Right lobe of liver (tissue), 6 donors: ENCODE measurements at regions not wholly inside any gene's neighbourhood (a gene's known extent, or its start where the extent isn't known, plus 50 kb on each side); places are given as distances from the start of the nearest gene placed in this dataset.

ENCODE experiments used
- ATAC-seq, 4 donors: fragments of 200-7000 bp; cut with Tn5 transposase; one replicate each; pipeline ENCODE4 v1.9.1; 2020; ENCODE audit warnings: mild to moderate bottlenecking in 4 of 4, moderate library complexity in 4 of 4
- DNase-seq, 3 donors: peaks; one replicate each; pipeline ENCODE4 v3.0.0-alpha.2; 2020
- H3K27ac ChIP-seq, 3 donors: fragments of 200-600 bp; one replicate each; pipeline ENCODE4 v1.8.0; 2022
- H3K27me3 ChIP-seq, 2 donors: fragments of 200-600 bp; one replicate each; pipeline ENCODE4 v1.8.0; 2022
- H3K36me3 ChIP-seq, 4 donors: fragments of 200-600 bp; sonication (generic) in 1 of 4; one replicate each; pipeline versions ENCODE4 v1.5.1 to v1.8.0; 2017 to 2022; ENCODE audit warnings: control low read depth in 1 of 4
- H3K4me1 ChIP-seq, 4 donors: fragments of 200-600 bp; sonication (generic) in 1 of 4; one replicate each; pipeline versions ENCODE4 v1.5.1 to v1.8.0; 2017 to 2022; ENCODE audit warnings: control low read depth in 1 of 4
- H3K4me3 ChIP-seq, 3 donors: fragments of 200-600 bp; one replicate each; pipeline ENCODE4 v1.8.0; 2022
- H3K9me3 ChIP-seq, 4 donors: fragments of 200-600 bp; sonication (generic) in 1 of 4; one replicate each; pipeline versions ENCODE4 v1.5.1 to v1.8.0; 2017 to 2022; ENCODE audit warnings: control low read depth in 1 of 4
- POLR2A ChIP-seq: fragments of 450-650 bp; IDR thresholded peaks from one replicate; pipeline ENCODE4 v1.6.1; 2017; ENCODE audit warnings: antibody characterized with exemption, mild to moderate bottlenecking
- WGBS: methylation state at CpG from one replicate; pipeline ENCODE4 v1.1.6; 2018; ENCODE audit warnings: low coverage, low lambda C conversion rate; ENCODE audit not compliant: insufficient coverage; ENCODE audit errors: missing lambda C conversion rate; 5-methylcytosine and 5-hydroxymethylcytosine counted together
- intact Hi-C, 2 donors: fragments of 100-400 bp; cut with DNase I; formaldehyde crosslinking; loops; one replicate each; pipeline versions ENCODE4 v1.11.2 to v1.14.1; 2022
- TF ChIP-seq, protein P1 (sequence below), 4 donors: fragments of 200-600 bp in 3 of 4; fragments of 450-650 bp in 1 of 4; IDR thresholded peaks; one replicate each; pipeline versions ENCODE4 v1.5.1 to v1.8.0; 2016 to 2022; ENCODE audit warnings: antibody characterized with exemption in 4 of 4, mild to moderate bottlenecking in 2 of 4
- donor health status: DM: no; HTN: yes; CAD: no.
- donor health status: DM: no; HTN: no; CAD: no.
- donor health status: DM: no; HTN: no; CAD: no.
- donor health status: DM: no; HTN: yes; CAD: no.
- donor health status: DM: no; HTN: yes; CAD: no.

DNA sequence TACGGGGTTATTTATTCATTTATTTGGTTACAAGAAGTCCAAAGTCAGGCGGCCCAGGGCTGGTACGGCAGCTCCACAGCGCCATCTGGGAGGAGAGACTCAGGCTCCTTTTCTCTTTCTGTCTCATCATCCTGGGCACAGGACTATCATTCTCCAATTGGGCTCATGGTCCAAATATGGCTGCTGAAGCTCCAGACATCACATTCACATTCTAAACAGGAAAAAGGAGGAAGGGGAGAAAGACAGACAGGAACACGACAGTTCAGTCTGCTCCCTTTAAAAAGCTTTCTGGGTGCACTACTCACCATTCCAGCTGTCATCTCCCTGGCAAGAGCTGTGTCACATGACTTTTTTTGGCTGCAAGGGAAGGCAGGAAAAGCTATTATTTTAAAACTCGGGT is 74.4 kb upstream of the PDZD8 start:
- TF ChIP-seq, protein P1, sequence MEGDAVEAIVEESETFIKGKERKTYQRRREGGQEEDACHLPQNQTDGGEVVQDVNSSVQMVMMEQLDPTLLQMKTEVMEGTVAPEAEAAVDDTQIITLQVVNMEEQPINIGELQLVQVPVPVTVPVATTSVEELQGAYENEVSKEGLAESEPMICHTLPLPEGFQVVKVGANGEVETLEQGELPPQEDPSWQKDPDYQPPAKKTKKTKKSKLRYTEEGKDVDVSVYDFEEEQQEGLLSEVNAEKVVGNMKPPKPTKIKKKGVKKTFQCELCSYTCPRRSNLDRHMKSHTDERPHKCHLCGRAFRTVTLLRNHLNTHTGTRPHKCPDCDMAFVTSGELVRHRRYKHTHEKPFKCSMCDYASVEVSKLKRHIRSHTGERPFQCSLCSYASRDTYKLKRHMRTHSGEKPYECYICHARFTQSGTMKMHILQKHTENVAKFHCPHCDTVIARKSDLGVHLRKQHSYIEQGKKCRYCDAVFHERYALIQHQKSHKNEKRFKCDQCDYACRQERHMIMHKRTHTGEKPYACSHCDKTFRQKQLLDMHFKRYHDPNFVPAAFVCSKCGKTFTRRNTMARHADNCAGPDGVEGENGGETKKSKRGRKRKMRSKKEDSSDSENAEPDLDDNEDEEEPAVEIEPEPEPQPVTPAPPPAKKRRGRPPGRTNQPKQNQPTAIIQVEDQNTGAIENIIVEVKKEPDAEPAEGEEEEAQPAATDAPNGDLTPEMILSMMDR (IDR thresholded peaks at IDR 0.05): peak in 2 of 4 donors; percentile 18 to 19
- no peak for TF ChIP-seq POLR2A
- no peak overlapping the region for H3K27ac ChIP-seq
- no peaks in the 10 kb centered on the region for H3K27me3 ChIP-seq
- DNase-seq (no peak), ATAC-seq (peak in 2 of 4 donors; percentile 36 to 55)
- intact Hi-C loops: loop anchor here in 1 of 2 donors (10.0 kb wide), 1 partner anchor 235 kb away; no protein-coding TSS in a partner anchor
- 51% methylated on average over 5 of the region's 6 CpGs for WGBS
- no peaks in the 10 kb centered on the region for H3K36me3 ChIP-seq
- H3K9me3 ChIP-seq: no peaks in the 10 kb centered on the region
- H3K4me3 ChIP-seq: no peak overlapping the region
- no peaks in the 10 kb centered on the region for H3K4me1 ChIP-seq

DNA sequence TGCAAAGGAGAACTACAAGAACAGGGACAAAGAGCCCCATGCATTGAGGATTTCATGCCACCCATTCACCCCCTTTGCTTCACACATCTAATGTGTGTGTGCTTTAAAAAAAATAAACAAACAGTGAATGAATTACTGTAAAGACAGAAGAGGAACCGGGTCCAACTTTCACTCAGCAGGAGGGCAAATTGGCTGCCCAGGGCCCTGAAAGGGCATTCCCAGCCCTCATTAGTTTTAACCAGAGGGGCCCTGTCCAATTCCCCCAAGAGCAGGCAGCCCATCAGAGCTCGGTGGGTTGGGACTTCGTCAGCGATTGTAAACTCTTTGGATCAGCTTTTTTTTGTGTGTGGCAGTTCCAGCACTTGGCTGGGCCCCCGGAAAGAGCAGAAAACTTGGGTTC is 73.6 kb upstream of the PDZD8 start:
- ATAC-seq (no peak), DNase-seq (no peak)
- Histone ChIP-seq H3K27me3 (no peaks in the 10 kb centered on the region), H3K4me1 (no peaks in the 10 kb centered on the region), H3K4me3 (no peak overlapping the region), H3K36me3 (no peaks in the 10 kb centered on the region), H3K9me3 (no peaks in the 10 kb centered on the region), H3K27ac (no peak overlapping the region)
- intact Hi-C loops: loop anchor here in 1 of 2 donors (10.0 kb wide), 1 partner anchor 234 kb away; no protein-coding TSS in a partner anchor
- WGBS: 33% methylated on average over 2 of the region's 5 CpGs
- TF ChIP-seq, protein P1 (IDR thresholded peaks at IDR 0.05): no peak
- no peak for TF ChIP-seq POLR2A

DNA sequence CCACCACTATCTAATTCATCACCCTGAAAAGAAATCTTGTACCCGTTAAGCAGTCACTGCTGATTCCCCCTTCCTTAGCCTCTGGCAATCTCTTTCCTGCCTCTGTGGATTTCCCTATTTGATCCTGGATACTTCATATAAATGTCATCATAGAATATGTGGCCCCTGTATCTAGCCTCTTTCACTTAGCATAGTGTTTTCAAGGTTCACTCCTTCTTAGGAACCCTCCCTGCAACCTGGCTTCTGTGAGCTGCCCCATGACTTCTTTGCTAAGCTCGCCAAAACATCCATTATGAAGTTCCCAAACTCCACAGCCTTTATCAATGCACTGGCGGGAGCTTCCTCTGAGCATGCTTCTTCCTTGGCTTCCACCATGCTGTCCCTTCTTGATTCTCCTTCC is 70.8 kb upstream of the PDZD8 start:
- Histone ChIP-seq H3K36me3 (no peaks in the 10 kb centered on the region), H3K4me1 (no peaks in the 10 kb centered on the region), H3K4me3 (no peak overlapping the region), H3K27me3 (no peaks in the 10 kb centered on the region), H3K27ac (no peak overlapping the region), H3K9me3 (no peaks in the 10 kb centered on the region)
- TF ChIP-seq POLR2A: no peak
- intact Hi-C loops: loop anchor here in 1 of 2 donors (10.0 kb wide), 1 partner anchor 231 kb away; no protein-coding TSS in a partner anchor
- WGBS: 82% methylated on average over 3 of the region's 3 CpGs
- no peak for DNase-seq
- no peak for ATAC-seq

DNA sequence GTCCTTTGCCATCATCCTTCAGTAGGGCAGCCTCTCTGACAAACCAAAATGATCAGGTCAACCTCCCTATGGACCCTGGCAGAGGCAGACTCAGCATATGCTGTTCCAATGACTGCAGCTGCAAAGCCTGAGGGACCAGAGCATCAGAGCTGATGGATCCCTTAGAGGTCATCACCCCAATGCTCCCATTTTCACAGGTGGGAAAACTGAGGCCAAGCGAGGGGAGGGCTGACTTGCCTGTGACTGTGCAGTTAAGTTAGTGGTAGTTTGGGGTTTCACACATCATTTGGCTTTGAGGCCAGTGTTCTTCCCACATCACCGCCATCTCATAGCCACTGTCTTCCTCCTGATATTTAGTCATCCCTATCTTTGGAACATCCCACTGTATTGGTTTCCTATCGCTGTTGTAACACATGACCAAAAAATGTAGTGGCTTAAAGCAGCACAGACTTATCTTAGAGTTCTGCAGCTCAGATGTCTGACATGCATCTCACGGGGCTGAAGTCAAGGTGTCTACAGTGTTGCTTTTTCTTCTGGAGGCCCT is 69.3 kb upstream of the PDZD8 start:
- Histone ChIP-seq H3K4me1 (no peaks in the 10 kb centered on the region), H3K4me3 (no peak overlapping the region), H3K27me3 (no peaks in the 10 kb centered on the region), H3K36me3 (no peaks in the 10 kb centered on the region), H3K9me3 (no peaks in the 10 kb centered on the region), H3K27ac (no peak overlapping the region)
- no peak for TF ChIP-seq POLR2A
- TF ChIP-seq, protein P1 (IDR thresholded peaks at IDR 0.05): no peak
- intact Hi-C loops: loop anchor here in 1 of 2 donors (10.0 kb wide), 1 partner anchor 230 kb away; no protein-coding TSS in a partner anchor
- ATAC-seq: no peak
- no peak for DNase-seq
- 100% methylated on average over 3 of the region's 4 CpGs for WGBS

DNA sequence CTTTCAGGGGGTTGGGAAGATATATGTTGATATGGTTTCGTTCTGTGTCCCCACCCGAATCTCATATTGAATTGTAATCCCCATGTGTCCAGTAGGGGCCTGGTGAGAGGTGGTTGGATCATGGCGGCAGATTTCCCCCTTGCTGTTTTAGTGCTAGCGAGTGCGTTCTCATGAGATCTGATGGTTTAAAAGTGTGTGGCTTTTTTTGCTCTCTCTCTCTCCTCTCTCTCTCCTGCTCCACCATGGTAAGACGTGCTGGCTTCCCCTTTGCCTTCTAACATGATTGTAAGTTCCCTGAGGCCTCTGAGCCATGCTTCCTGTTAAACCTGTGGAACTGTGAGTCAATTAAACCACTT is 68.4 kb upstream of the PDZD8 start:
- no peaks in the 10 kb centered on the region for H3K9me3 ChIP-seq
- TF ChIP-seq, protein P1 (IDR thresholded peaks at IDR 0.05): no peak
- no peak for TF ChIP-seq POLR2A
- intact Hi-C loops: loop anchor here in 1 of 2 donors (10.0 kb wide), 1 partner anchor 229 kb away; no protein-coding TSS in a partner anchor
- no peaks in the 10 kb centered on the region for H3K27me3 ChIP-seq
- no peak for DNase-seq
- no peak for ATAC-seq
- H3K4me3 ChIP-seq: no peak overlapping the region
- H3K4me1 ChIP-seq: no peaks in the 10 kb centered on the region
- 77% methylated on average over 6 of the region's 6 CpGs for WGBS
- no peak overlapping the region for H3K27ac ChIP-seq
- H3K36me3 ChIP-seq: no peaks in the 10 kb centered on the region
